ENCODE measurements at regions not wholly inside any gene's neighbourhood (a gene's known extent, or its start where the extent isn't known, plus 50 kb on each side); places are given as distances from the start of the nearest gene placed in this dataset.

DNA sequence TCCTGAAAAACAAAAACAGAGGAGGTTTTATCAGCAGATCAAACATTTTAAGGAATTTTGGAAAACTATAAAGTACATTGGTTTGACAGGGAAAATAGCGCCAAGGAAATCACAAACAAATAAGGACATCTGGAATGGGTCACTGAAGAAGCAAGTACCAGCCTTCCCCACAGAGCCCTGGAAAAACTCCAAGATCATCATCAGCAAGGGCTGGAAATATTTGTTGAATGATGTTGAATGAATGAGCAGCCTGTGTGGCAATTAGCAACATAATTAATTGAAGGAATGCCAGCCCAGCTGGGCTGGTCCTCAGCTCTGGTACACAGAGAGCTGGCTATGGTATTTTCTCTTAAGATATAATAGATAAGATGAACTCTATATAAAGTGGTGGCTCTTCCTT lies 290.4 kb downstream of the HS3ST3A1 start:
- no peak overlapping the region for H3K9ac ChIP-seq
- H3K4me2 ChIP-seq: no peak overlapping the region
- no peaks in the 10 kb centered on the region for H3K27me3 ChIP-seq (ENCODE audit: insufficient read depth, low read depth)
- no peaks in the 10 kb centered on the region for H3K36me3 ChIP-seq (ENCODE audit: insufficient read depth)
- H3K4me1 ChIP-seq (ENCODE audit: low read depth, poor library complexity, severe bottlenecking): no peaks in the 10 kb centered on the region
- H2AFZ ChIP-seq (ENCODE audit: low read depth): no peak overlapping the region
- no peaks in the 10 kb centered on the region for H4K20me1 ChIP-seq (ENCODE audit: insufficient read depth)
- H3K27ac ChIP-seq: no peak overlapping the region
- H3K4me3 ChIP-seq (IDR thresholded peaks at IDR 0.05; ENCODE audit: insufficient read depth, low read depth, low read length): no peak overlapping the region
- TF ChIP-seq, protein P1, sequence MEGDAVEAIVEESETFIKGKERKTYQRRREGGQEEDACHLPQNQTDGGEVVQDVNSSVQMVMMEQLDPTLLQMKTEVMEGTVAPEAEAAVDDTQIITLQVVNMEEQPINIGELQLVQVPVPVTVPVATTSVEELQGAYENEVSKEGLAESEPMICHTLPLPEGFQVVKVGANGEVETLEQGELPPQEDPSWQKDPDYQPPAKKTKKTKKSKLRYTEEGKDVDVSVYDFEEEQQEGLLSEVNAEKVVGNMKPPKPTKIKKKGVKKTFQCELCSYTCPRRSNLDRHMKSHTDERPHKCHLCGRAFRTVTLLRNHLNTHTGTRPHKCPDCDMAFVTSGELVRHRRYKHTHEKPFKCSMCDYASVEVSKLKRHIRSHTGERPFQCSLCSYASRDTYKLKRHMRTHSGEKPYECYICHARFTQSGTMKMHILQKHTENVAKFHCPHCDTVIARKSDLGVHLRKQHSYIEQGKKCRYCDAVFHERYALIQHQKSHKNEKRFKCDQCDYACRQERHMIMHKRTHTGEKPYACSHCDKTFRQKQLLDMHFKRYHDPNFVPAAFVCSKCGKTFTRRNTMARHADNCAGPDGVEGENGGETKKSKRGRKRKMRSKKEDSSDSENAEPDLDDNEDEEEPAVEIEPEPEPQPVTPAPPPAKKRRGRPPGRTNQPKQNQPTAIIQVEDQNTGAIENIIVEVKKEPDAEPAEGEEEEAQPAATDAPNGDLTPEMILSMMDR (conservative IDR thresholded peaks at IDR 0.05; ENCODE audit: low read depth, low read length): no peak
- no peaks in the 10 kb centered on the region for H3K79me2 ChIP-seq (ENCODE audit: insufficient read depth, low read depth)

DNA sequence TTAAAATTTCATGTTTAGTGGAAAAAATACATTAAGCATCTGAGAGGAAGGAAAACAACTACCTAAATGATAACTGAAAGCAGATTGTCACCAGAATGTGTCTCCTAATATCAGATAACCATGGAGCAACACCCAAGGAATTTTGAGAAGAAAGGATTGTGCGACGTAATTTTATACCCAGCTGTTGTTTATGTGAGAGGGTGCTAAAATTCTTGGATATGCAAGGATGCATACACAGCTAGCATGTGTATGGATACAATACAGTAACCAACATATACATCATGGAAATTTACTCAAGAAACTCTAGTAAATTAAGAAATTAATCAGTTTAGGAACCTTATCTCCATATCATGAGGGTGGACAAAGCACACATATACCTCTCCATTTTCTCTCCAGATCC lies 290.9 kb downstream of the HS3ST3A1 start:
- TF ChIP-seq, protein P1 (conservative IDR thresholded peaks at IDR 0.05; ENCODE audit: low read depth, low read length): no peak
- H4K20me1 ChIP-seq (ENCODE audit: insufficient read depth): no peaks in the 10 kb centered on the region
- H3K4me2 ChIP-seq: no peak overlapping the region
- no peak overlapping the region for H3K4me3 ChIP-seq (IDR thresholded peaks at IDR 0.05; ENCODE audit: insufficient read depth, low read depth, low read length)
- H2AFZ ChIP-seq (ENCODE audit: low read depth): no peak overlapping the region
- no peaks in the 10 kb centered on the region for H3K36me3 ChIP-seq (ENCODE audit: insufficient read depth)
- no peaks in the 10 kb centered on the region for H3K4me1 ChIP-seq (ENCODE audit: low read depth, poor library complexity, severe bottlenecking)
- no peak overlapping the region for H3K9ac ChIP-seq
- no peaks in the 10 kb centered on the region for H3K79me2 ChIP-seq (ENCODE audit: insufficient read depth, low read depth)
- H3K27me3 ChIP-seq (ENCODE audit: insufficient read depth, low read depth): no peaks in the 10 kb centered on the region
- no peak overlapping the region for H3K27ac ChIP-seq

DNA sequence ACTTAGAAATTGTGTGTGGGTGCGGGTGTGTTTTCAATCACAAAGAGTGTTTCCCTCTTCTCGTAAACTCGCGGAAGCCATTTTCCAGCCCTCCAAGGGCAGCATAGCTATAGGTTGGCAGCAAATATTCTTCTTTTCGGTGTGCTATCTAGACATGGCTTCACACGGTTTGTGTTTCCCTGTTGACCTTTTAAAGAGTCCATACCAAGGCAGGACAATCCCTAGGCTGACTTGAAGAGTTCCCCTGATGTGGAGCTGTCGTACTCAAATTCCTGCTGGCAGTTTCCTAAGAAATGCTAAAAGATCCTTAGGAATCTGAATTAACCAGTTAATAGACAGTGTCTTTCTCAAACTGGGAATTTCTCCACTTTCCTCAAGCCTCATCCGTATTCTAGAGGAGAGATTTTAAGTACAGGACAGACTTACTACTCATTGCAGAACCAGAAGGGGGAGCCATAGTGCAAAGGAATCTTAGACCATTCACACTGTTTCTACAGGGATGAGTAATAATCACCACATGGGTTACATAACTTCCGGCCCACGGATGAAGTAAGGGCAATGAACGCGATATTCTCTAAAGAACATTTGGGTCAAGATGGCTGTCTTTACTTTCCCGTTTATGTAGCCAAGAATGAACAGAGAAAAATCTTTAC lies 288.6 kb upstream of the ELAC2 start:
- H3K4me2 ChIP-seq: no peak overlapping the region
- H3K27ac ChIP-seq: no peak overlapping the region
- no peak overlapping the region for H2AFZ ChIP-seq (ENCODE audit: low read depth)
- H3K79me2 ChIP-seq (ENCODE audit: insufficient read depth, low read depth): no peaks in the 10 kb centered on the region
- no peaks in the 10 kb centered on the region for H3K36me3 ChIP-seq (ENCODE audit: insufficient read depth)
- H3K4me1 ChIP-seq (ENCODE audit: low read depth, poor library complexity, severe bottlenecking): no peaks in the 10 kb centered on the region
- no peak overlapping the region for H3K4me3 ChIP-seq (IDR thresholded peaks at IDR 0.05; ENCODE audit: insufficient read depth, low read depth, low read length)
- no peak overlapping the region for H3K9ac ChIP-seq
- H3K27me3 ChIP-seq (ENCODE audit: insufficient read depth, low read depth): no peaks in the 10 kb centered on the region
- TF ChIP-seq, protein P1 (conservative IDR thresholded peaks at IDR 0.05; ENCODE audit: low read depth, low read length): no peak
- H4K20me1 ChIP-seq (ENCODE audit: insufficient read depth): no peaks in the 10 kb centered on the region

DNA sequence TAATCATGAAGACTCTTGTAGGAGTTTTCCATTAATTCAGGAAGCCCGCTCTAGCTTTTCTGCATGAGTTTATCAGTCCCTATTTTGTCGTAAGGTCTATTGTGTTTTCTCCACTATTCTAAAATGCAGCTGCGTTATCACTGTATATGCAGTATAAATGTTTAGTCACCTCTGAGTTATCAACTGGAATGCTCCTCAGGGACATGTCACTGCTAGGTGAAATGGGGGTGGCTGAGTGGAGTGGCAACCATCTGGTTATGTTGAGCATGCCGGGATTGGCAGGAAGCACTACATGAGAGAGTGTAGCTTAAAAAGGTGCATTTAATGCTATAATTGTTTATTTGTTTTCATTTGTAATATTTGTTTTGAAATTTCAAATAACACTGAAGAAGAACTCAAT lies 285.2 kb upstream of the ELAC2 start:
- no peaks in the 10 kb centered on the region for H4K20me1 ChIP-seq (ENCODE audit: insufficient read depth)
- no peaks in the 10 kb centered on the region for H3K36me3 ChIP-seq (ENCODE audit: insufficient read depth)
- H3K4me3 ChIP-seq (IDR thresholded peaks at IDR 0.05; ENCODE audit: insufficient read depth, low read depth, low read length): no peak overlapping the region
- no peaks in the 10 kb centered on the region for H3K4me1 ChIP-seq (ENCODE audit: low read depth, poor library complexity, severe bottlenecking)
- H3K27me3 ChIP-seq (ENCODE audit: insufficient read depth, low read depth): no peaks in the 10 kb centered on the region
- no peak overlapping the region for H3K27ac ChIP-seq
- H3K79me2 ChIP-seq (ENCODE audit: insufficient read depth, low read depth): no peaks in the 10 kb centered on the region
- no peak overlapping the region for H2AFZ ChIP-seq (ENCODE audit: low read depth)
- H3K4me2 ChIP-seq: no peak overlapping the region
- TF ChIP-seq, protein P1 (conservative IDR thresholded peaks at IDR 0.05; ENCODE audit: low read depth, low read length): no peak
- no peak overlapping the region for H3K9ac ChIP-seq
